SK-N-MC (cell line): ENCODE measurements at regions not wholly inside any gene's neighbourhood (a gene's known extent, or its start where the extent isn't known, plus 50 kb on each side); places are given as distances from the start of the nearest gene placed in this dataset.

Experiments
- EZH2 ChIP-seq: fragments of 200-600 bp; sonication (generic); IDR thresholded peaks from one replicate; pipeline ENCODE4 v1.6.1; 2017; ENCODE audit warnings: antibody characterized with exemption
- FOXP2 ChIP-seq: optimal IDR thresholded peaks from 2 replicates; pipeline ENCODE3; 2011; ENCODE audit warnings: mild to moderate bottlenecking, moderate library complexity; ENCODE audit not compliant: insufficient read depth; ENCODE audit errors: extremely low read length, control extremely low read depth
- POLR2AphosphoS5 ChIP-seq: IDR thresholded peaks from 2 replicates; pipeline ENCODE4 v1.6.1; 2012; ENCODE audit warnings: mild to moderate bottlenecking, low read depth, low read length, borderline replicate concordance

DNA sequence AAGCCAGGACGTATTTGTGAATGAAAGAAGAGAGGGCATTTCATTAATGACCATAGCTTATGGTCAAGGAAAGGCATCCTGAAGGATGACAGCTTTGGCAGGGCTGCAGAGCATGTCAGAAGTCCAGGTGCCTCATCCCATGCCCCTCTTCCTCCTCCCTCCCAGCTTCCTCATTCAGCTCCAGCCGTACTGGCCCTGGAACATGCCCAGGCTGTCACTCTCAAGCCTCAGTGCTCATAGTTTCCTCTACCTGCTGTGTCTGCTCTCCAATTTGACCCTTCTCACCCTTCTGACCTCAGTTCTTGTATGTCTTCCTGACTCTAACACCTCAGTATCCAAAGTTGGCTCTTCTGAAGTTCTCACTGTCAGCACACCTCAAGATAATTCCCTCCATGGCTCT, 695.8 kb upstream of the HS6ST1 start:
- TF ChIP-seq POLR2AphosphoS5: no peak
- no peak for TF ChIP-seq EZH2
- TF ChIP-seq FOXP2: no peak
